Ishikawa (cell line): ENCODE measurements at regions not wholly inside any gene's neighbourhood (a gene's known extent, or its start where the extent isn't known, plus 50 kb on each side); places are given as distances from the start of the nearest gene placed in this dataset.

Experiments used
- CEBPB ChIP-seq: IDR thresholded peaks from 2 replicates; pipeline ENCODE4 v1.6.1; 2012
- CREB1 ChIP-seq: IDR thresholded peaks from 2 replicates; pipeline ENCODE4 v1.6.1; 2012; ENCODE audit warnings: low read depth
- MAX ChIP-seq: IDR thresholded peaks from 2 replicates; pipeline ENCODE4 v1.6.1; 2012
- NFIC ChIP-seq: IDR thresholded peaks from 2 replicates; pipeline ENCODE4 v1.6.1; 2012
- REST ChIP-seq: IDR thresholded peaks from 2 replicates; pipeline ENCODE4 v1.6.1; 2012; ENCODE audit warnings: low read depth, mild to moderate bottlenecking
- TCF12 ChIP-seq: IDR thresholded peaks from 2 replicates; pipeline ENCODE4 v1.6.1; 2012; ENCODE audit warnings: low read depth

- TF ChIP-seq TCF12 (no peak), REST (no peak), CEBPB (no peak), NFIC (no peak), CREB1 (no peak), MAX (no peak)
These were observed 841.0 kb upstream of the PIK3C3 start for GRCh38 chr18:41113885-41114482.
